ENCODE measurements at regions not wholly inside any gene's neighbourhood (a gene's known extent, or its start where the extent isn't known, plus 50 kb on each side); places are given as distances from the start of the nearest gene placed in this dataset.
"Not testable (repeated sequence)": the region's sequence is repeated elsewhere in the genome, so short reads cannot be mapped to it uniquely, and the experiment has no call there.

DNA sequence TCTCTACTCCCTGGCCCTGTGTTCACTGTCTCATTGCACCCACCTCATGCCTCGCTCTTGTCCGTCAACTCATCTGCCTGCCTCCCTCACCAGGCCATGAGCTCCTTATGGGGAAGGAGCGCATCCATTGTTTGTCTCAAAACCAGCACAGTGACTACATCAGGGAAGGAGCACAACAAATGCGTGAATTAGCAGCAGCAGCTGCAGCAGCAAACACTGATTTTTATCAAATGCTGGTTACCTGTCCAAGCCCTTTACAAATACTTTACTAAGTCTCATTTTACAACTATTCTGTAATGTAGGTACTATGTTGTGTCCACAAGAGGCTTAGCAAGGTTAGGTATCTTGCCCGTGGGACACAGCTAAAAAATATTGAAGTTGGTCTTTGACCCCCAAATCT, 85.9 kb upstream of the PLET1 start:
- Histone ChIP-seq H4K12ac (ENCODE audit: low read depth, low read length) (no peak overlapping the region), H3K14ac (ENCODE audit: low read length) (no peak overlapping the region), H3K79me2 (ENCODE audit: control insufficient read depth, insufficient read depth, low read length, poor library complexity) (peaks cover 2% of the 10 kb centered on the region), H3K36me3 (ENCODE audit: control insufficient read depth in 1 of 2, insufficient read depth in 2 of 2, low read length in 2 of 2) (no peaks in the 10 kb centered on the region), H3K23ac (ENCODE audit: low read length) (no peak overlapping the region), H3K27me3 (ENCODE audit: insufficient read depth, low read length) (no peaks in the 10 kb centered on the region), H3K4me3 (ENCODE audit: low read depth, low read length) (no peak overlapping the region), H4K8ac (ENCODE audit: low read depth, low read length) (no peak overlapping the region), H2BK12ac (ENCODE audit: low read length) (no peak overlapping the region), H3K79me1 (ENCODE audit: low read length) (no peaks in the 10 kb centered on the region), H3K9ac (ENCODE audit: low read length) (peak overlapping the region; percentile 14), H3K18ac (ENCODE audit: low read length) (no peak overlapping the region), H2BK5ac (ENCODE audit: low read depth, low read length, poor library complexity) (no peak overlapping the region), H3K4ac (ENCODE audit: low read depth, low read length) (no peak overlapping the region), H4K91ac (ENCODE audit: low read depth, low read length) (no peak overlapping the region), H3K9me3 (ENCODE audit: insufficient read depth, low read depth, low read length) (no peaks in the 10 kb centered on the region), H3K4me1 (ENCODE audit: control insufficient read depth in 1 of 2, insufficient read depth in 2 of 2, low read length in 2 of 2) (no peaks in the 10 kb centered on the region), H2BK120ac (ENCODE audit: insufficient read depth, low read length, poor library complexity) (no peak overlapping the region), H3K4me2 (ENCODE audit: low read length) (no peak overlapping the region), H2AK5ac (ENCODE audit: low read length) (no peak overlapping the region), H3K27ac (ENCODE audit: low read depth, low read length) (no peak overlapping the region), H2AFZ (ENCODE audit: insufficient read depth, low read length, poor library complexity) (no peak overlapping the region)
- WGBS (ENCODE audit: extremely low coverage, insufficient coverage, insufficient read length) = no CpG with 5 or more reads among the region's 5 CpGs
- DNase-seq = peak; percentile 55 to 72

DNA sequence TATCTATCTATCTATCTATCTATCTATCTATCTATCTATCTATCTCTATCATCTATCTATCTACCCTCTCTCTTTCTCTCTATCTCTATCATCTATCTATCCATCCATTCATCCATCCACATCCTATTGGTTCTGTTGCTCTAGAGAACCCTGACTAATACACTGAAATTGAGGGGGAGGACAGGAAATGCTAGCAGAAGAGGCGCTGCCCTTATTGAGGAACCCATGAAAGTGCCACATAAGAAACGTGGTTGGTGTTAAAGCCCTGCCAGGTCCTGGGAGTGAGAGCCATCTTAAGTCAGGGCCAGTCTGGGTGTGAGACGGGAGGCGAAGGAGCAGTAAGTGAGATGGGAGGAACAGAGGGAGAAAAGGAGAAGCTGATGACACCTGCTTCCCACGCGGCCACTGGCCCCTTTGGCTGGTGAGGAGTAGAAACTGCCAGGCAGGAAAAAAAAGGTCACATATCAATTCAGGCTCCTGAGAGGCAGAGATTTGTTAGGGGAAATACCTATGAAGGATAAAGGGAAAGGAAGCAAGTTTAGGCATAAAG, 87.9 kb upstream of the PLET1 start:
- Histone ChIP-seq H3K14ac (ENCODE audit: low read length) (no peak overlapping the region), H3K18ac (ENCODE audit: low read length) (no peak overlapping the region), H3K36me3 (ENCODE audit: control insufficient read depth in 1 of 2, insufficient read depth in 2 of 2, low read length in 2 of 2) (no peaks in the 10 kb centered on the region), H4K12ac (ENCODE audit: low read depth, low read length) (no peak overlapping the region), H3K4me3 (ENCODE audit: low read depth, low read length) (no peak overlapping the region), H4K91ac (ENCODE audit: low read depth, low read length) (no peak overlapping the region), H2AFZ (ENCODE audit: insufficient read depth, low read length, poor library complexity) (no peak overlapping the region), H3K4ac (ENCODE audit: low read depth, low read length) (no peak overlapping the region), H3K27ac (ENCODE audit: low read depth, low read length) (no peak overlapping the region), H3K79me2 (ENCODE audit: control insufficient read depth, insufficient read depth, low read length, poor library complexity) (peaks cover 2% of the 10 kb centered on the region), H3K9ac (ENCODE audit: low read length) (no peak overlapping the region), H4K8ac (ENCODE audit: low read depth, low read length) (no peak overlapping the region), H3K9me3 (ENCODE audit: insufficient read depth, low read depth, low read length) (no peaks in the 10 kb centered on the region), H3K4me2 (ENCODE audit: low read length) (no peak overlapping the region), H2BK12ac (ENCODE audit: low read length) (no peak overlapping the region), H2AK5ac (ENCODE audit: low read length) (no peak overlapping the region), H2BK120ac (ENCODE audit: insufficient read depth, low read length, poor library complexity) (no peak overlapping the region), H3K4me1 (ENCODE audit: control insufficient read depth in 1 of 2, insufficient read depth in 2 of 2, low read length in 2 of 2) (no peaks in the 10 kb centered on the region), H3K27me3 (ENCODE audit: insufficient read depth, low read length) (no peaks in the 10 kb centered on the region), H2BK5ac (ENCODE audit: low read depth, low read length, poor library complexity) (no peak overlapping the region), H3K23ac (ENCODE audit: low read length) (no peak overlapping the region), H3K79me1 (ENCODE audit: low read length) (no peaks in the 10 kb centered on the region)
- WGBS (ENCODE audit: extremely low coverage, insufficient coverage, insufficient read length) = no CpG with 5 or more reads among the region's 6 CpGs
- DNase-seq = no peak

DNA sequence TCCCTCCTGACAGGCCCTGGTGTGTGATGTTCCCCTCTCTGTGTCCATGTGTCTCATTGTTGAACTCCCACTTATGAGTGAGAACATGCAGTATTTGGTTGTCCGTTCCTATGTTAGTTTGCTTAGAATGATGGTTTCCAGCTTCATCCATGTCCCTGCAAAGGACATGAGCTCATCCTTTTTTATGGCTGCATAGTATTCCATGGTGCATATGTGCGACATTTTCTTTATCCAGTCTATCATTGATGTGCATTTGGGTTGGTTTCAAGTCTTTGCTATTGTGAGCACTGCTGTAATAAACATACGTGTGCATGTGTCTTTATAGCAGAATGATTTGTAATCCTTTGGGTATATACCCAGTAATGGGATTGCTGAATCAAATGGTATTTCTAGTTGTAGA, 90.8 kb upstream of the PLET1 start:
- not testable (repeated sequence) for H3K9ac ChIP-seq (ENCODE audit: low read length); H3K4me1 ChIP-seq (ENCODE audit: control insufficient read depth in 1 of 2, insufficient read depth in 2 of 2, low read length in 2 of 2); H2AK5ac ChIP-seq (ENCODE audit: low read length); H2BK120ac ChIP-seq (ENCODE audit: insufficient read depth, low read length, poor library complexity); H3K4ac ChIP-seq (ENCODE audit: low read depth, low read length); H3K14ac ChIP-seq (ENCODE audit: low read length); H4K8ac ChIP-seq (ENCODE audit: low read depth, low read length); H3K27ac ChIP-seq (ENCODE audit: low read depth, low read length); H4K12ac ChIP-seq (ENCODE audit: low read depth, low read length); H3K36me3 ChIP-seq (ENCODE audit: control insufficient read depth in 1 of 2, insufficient read depth in 2 of 2, low read length in 2 of 2); H3K4me3 ChIP-seq (ENCODE audit: low read depth, low read length); H3K18ac ChIP-seq (ENCODE audit: low read length); DNase-seq; H3K23ac ChIP-seq (ENCODE audit: low read length); H3K79me1 ChIP-seq (ENCODE audit: low read length); H3K27me3 ChIP-seq (ENCODE audit: insufficient read depth, low read length); H3K4me2 ChIP-seq (ENCODE audit: low read length); H3K9me3 ChIP-seq (ENCODE audit: insufficient read depth, low read depth, low read length); H2BK5ac ChIP-seq (ENCODE audit: low read depth, low read length, poor library complexity); H2BK12ac ChIP-seq (ENCODE audit: low read length); H4K91ac ChIP-seq (ENCODE audit: low read depth, low read length); H2AFZ ChIP-seq (ENCODE audit: insufficient read depth, low read length, poor library complexity); H3K79me2 ChIP-seq (ENCODE audit: control insufficient read depth, insufficient read depth, low read length, poor library complexity)
- WGBS (ENCODE audit: extremely low coverage, insufficient coverage, insufficient read length) = no CpG with 5 or more reads among the region's 3 CpGs

DNA sequence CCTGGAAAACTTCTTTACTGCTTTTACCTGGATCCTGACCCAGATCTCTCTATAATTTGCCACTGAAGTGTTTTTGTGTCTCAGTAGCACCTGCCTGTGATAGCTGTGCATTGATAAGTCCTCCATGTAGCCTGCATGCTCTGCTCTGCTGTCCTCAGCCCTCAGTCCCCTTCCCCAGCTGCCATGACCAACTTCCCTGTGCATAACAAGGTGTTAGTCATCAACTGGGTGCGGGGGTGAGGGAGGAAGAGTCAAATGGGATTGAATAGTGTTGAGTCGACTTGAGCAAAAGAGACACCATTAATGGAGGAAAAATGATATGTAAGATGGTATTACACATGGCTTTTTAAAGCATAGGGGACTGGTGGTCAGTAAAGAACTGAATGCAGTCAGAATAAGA, 92.2 kb upstream of the PLET1 start:
- no peaks in the 10 kb centered on the region for H3K79me1 ChIP-seq (ENCODE audit: low read length)
- H2AFZ ChIP-seq (ENCODE audit: insufficient read depth, low read length, poor library complexity) = no peak overlapping the region
- no peak overlapping the region for H3K27ac ChIP-seq (ENCODE audit: low read depth, low read length)
- no peaks in the 10 kb centered on the region for H3K79me2 ChIP-seq (ENCODE audit: control insufficient read depth, insufficient read depth, low read length, poor library complexity)
- no peak overlapping the region for H3K14ac ChIP-seq (ENCODE audit: low read length)
- no peak overlapping the region for H3K4me3 ChIP-seq (ENCODE audit: low read depth, low read length)
- H2BK120ac ChIP-seq (ENCODE audit: insufficient read depth, low read length, poor library complexity) = no peak overlapping the region
- no peak overlapping the region for H3K4me2 ChIP-seq (ENCODE audit: low read length)
- H3K4ac ChIP-seq (ENCODE audit: low read depth, low read length) = no peak overlapping the region
- H2BK5ac ChIP-seq (ENCODE audit: low read depth, low read length, poor library complexity) = no peak overlapping the region
- no peak overlapping the region for H3K9ac ChIP-seq (ENCODE audit: low read length)
- no CpG with 5 or more reads among the region's 2 CpGs for WGBS (ENCODE audit: extremely low coverage, insufficient coverage, insufficient read length)
- H3K23ac ChIP-seq (ENCODE audit: low read length) = no peak overlapping the region
- no peak overlapping the region for H3K18ac ChIP-seq (ENCODE audit: low read length)
- H3K27me3 ChIP-seq (ENCODE audit: insufficient read depth, low read length) = no peaks in the 10 kb centered on the region
- H4K91ac ChIP-seq (ENCODE audit: low read depth, low read length) = no peak overlapping the region
- H3K36me3 ChIP-seq (ENCODE audit: control insufficient read depth in 1 of 2, insufficient read depth in 2 of 2, low read length in 2 of 2) = no peaks in the 10 kb centered on the region
- no peak overlapping the region for H4K12ac ChIP-seq (ENCODE audit: low read depth, low read length)
- no peak overlapping the region for H2AK5ac ChIP-seq (ENCODE audit: low read length)
- no peaks in the 10 kb centered on the region for H3K9me3 ChIP-seq (ENCODE audit: insufficient read depth, low read depth, low read length)
- no peak overlapping the region for H2BK12ac ChIP-seq (ENCODE audit: low read length)
- no peak overlapping the region for H4K8ac ChIP-seq (ENCODE audit: low read depth, low read length)
- no peak for DNase-seq
- no peaks in the 10 kb centered on the region for H3K4me1 ChIP-seq (ENCODE audit: control insufficient read depth in 1 of 2, insufficient read depth in 2 of 2, low read length in 2 of 2)

Measured in trophoblast cell (in vitro differentiated cells and primary cell).